ENCODE measurements at regions not wholly inside any gene's neighbourhood (a gene's known extent, or its start where the extent isn't known, plus 50 kb on each side); places are given as distances from the start of the nearest gene placed in this dataset.

DNA sequence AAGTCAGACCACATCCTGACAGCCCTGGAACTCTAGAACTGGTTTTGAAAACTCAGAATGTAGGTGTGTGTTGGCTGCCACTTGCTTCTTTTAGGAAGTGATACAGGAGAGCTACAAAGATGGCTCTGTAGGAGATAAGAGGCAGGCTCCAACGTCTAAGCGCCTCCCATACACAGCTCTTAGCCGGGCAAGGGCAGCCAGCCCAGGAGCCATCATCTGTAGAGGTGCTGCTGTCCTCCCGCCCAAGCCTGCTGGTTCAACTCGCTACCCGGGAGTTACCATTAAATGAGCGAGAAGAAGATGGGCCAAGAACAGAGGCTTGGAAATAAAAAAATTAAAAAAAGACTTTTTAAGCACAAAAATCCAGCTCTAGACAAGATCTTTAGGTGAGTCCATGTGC, 61.2 kb upstream of the DIO3 start:
- no peak for DNase-seq

DNA sequence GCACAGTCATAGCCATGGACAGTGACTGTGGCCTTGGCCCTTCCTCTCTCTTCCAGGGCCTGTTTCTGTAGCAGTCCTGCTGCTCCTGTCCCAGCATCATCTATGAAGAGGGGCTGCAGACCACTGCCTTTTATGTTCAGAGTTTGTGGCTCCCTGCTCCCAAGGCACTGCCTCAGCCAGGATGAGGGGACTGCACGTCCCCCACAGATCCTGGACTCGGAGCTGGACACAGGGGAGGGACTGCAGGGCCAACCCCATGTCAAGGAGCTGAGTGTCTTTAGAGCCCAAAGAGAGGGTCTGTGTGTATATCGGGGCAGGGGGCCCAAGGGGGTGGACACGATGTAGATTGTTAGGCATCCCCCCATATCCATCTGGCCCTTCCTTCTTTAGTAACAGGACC, 60.6 kb upstream of the DIO3 start:
- DNase-seq, result no peak

DNA sequence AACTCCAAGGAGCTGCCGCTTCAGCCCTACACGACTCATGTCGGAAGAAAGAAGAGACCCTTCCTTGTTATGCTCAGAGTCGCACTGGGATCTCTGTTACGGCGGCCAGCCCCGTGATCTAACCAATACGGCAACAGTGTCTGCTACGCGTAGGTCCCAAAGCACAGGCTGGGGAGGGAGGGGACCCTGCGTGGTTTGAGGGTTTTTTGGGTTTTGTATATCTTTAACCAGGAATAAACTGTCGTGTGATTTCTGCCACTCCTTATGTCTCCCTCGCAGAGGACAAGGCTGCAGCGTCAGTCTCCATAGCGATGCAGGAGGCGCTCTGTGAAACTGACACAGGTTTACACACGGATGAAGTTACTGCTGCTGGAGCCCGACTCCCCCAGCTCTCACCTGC, 60.0 kb upstream of the DIO3 start:
- no peak for DNase-seq

DNA sequence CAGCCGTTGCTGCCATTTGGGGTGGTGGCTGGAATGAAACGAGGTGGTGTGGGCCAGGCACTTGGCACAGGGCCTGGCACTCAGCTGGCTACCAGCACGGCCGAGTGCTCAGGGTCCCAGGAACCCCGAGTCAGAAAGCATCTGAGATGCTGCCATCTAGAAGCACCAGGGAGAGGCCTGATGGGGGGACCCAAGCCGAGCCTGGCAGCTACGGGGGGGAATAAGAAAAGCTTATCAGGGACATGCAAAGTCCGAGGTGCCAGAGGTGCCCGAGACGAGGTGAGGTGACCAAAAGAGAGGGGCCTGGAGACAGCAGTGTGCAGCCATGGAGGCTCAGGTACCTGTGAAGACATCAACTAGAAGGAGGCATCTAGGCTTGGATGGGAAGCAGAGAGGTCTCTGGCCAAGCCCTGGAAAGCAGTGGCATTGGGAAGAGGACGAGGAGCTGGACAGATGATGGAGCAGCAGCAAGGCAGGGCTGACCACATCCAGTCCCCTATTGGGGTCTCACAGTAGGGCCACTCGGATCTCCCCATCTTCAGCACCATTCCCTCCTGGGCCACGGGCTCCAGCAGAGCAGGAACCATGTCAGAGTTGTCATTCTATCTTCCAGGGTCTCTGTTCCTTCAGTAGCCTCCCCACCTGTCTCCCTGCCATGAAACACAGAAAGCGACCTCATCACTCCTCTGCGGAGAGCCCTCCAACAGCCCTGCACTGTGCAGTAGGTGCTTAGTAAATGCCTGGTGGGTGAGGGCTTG, 59.3 kb upstream of the DIO3 start:
- no peak for DNase-seq

DNA sequence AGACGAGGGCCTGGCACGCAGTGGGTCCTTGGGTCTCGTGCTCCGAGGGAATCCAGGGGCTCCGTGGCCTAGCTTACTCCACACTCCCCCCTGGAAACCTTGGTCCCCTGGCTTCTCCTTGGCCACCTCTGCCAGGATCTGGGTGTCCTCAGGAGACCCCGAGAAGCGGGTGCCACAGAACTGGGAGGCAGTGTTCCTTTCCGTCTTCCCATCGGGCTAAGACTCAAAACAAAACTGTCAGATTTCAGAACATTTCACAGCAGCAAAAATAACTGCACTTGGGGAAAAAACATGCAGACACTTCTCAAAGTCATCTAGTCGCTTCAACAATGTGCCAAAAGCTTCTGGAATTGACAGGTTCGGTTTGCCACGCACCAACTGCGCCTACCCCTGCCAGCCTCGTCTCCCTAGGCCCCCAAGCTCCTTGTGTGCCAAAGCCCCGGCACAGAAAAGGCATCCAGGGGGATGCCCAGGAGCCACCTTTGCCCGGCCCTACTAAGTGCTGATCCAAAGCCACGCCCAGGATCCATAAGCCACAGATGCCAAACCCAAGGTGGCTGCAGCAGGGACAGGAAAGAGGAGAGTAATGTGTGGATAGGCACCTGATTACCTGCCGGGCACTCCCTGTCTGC, 58.4 kb upstream of the DIO3 start:
- no peak for DNase-seq

DNA sequence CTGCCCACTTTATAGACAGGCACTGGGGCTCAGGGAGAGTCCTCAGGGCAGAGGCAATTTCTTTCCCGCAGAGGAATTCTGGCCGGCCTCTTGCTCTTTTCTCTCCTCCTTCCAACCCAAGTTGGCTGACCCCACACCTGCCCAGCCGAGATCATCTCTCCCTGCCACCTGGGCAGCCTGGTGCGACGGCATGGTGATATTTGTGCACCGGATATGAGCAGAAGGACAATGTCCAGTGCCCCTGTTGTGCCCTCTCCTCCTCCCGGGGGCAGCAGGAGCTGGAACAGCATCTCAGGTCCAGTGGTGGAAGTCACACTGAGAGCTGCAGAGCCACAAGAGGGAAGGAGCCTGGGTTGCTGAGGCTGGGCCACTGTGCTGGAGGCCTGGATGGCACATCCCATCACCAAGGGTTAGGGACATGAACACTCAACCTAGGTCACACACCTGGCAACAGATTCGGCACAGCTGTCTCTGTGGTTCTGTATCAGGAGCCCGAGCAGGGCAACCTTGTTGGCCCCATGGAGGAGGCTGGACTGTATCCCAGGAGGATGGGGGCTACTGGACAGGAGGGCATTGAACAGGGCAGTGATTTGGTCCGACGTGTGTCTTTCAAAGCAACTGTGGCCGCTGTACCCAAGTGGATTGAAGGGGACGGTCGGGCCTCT, 57.7 kb upstream of the DIO3 start:
- no peak for DNase-seq

DNA sequence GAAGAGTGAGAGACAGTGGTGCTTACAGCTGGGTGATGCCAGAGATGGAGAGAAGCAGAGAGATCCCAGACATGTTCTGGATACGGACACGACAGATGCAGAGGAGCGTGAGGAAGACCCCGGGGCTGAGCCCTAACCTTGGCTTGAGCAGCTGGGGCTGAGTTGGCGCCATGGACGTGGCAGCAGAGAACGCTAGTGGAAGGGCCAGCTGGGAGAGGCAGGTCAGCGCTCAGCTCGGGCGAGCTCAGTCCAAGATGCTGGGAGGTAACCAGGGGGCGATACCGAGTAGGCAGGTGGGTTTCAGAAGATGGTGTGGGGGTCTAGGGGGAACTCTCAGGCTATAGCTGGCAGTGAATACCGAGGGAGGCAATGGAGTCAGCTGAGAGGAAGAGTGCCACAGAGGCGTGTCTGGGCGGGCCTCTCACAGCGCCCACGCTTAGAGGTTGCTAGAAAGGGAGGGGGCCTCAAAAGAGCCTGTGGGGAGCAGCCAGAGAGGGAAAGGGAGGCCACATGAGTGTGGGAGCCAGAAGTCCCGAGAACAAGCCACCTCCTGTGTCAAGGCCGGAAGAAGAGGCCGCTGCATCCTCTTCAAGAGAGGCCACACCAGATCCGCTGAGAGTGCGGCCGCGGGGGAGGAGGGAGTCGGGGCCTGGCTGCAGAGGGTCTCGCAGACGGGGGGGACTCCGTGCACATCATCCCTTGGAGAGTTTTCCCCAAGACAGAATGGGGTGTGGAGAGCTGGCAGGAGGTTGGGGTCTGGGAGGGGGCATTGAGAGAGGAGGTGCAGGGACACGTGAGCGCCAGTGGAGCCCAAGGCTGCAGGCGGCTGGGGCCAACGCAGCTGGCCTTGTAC, 57.0 kb upstream of the DIO3 start:
- DNase-seq, result no peak

DNA sequence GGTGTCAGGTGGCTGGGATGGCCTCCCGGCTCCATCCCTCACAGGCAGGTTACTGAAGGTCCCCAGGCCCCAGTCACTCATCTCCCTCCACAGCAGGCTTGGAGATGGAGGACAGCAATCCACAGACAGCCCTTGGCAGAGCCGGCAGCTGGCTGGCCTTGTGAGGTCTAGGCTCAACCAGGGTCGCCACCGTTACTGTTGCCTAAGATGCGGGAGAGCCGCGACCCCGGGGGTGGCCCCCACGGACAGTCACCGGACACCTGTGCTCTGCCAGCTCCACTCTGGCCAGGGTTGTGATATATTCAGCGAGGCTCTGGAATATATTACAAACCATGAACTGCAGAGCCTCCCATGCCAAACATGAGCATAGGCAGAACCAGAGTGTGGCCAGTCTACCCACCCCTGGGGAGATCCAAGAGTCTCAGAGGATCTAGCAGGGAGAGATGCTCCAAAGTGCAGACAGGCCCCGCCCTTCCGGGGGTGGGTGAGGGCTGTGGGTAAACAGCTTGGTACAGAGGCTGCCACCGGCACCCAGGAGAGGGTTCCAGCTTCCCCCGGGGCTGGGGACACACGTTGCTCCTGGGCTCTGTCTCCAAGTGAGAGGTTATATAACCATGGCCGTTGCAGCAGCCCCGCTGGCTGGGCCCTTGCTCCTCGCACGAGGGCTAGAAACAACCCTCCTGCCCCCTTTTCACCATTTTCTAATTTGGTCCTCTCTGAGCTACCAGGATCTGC, 55.9 kb upstream of the DIO3 start:
- DNase-seq, result no peak

DNA sequence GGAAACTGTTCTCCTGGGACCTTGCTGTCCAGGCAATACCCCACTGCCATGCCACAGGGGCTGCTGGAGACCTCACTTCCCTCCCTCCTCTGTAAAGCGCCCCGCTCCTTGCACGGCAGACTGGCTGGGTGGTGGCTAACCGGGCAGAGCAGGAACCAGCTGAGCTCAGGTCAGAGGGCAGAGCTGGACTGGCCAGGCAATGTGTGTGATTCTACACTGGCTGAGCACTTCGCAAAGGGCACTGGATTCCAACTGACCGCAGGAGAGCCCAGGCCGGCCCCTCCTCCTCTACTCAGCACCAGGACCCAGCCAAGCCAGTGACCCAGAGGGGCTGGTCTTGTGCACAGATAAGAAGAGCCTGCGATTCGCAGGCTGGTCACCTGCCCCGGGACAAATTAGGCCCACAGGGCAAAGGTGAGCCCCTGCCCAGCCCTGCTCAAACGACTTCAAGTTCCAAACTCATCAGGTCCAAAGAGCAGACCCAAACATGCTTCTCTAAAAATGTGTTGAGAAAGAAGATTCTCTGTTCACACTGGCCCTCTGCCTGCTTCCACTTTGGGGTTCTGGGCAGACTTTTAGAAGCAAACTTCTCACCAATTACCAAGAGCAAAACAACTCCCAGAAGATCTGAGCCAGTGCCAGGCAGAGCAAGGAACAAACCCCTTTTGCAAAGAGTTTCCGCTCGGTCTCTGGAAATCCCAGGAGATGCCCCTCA, 54.9 kb upstream of the DIO3 start:
- no peak for DNase-seq

DNA sequence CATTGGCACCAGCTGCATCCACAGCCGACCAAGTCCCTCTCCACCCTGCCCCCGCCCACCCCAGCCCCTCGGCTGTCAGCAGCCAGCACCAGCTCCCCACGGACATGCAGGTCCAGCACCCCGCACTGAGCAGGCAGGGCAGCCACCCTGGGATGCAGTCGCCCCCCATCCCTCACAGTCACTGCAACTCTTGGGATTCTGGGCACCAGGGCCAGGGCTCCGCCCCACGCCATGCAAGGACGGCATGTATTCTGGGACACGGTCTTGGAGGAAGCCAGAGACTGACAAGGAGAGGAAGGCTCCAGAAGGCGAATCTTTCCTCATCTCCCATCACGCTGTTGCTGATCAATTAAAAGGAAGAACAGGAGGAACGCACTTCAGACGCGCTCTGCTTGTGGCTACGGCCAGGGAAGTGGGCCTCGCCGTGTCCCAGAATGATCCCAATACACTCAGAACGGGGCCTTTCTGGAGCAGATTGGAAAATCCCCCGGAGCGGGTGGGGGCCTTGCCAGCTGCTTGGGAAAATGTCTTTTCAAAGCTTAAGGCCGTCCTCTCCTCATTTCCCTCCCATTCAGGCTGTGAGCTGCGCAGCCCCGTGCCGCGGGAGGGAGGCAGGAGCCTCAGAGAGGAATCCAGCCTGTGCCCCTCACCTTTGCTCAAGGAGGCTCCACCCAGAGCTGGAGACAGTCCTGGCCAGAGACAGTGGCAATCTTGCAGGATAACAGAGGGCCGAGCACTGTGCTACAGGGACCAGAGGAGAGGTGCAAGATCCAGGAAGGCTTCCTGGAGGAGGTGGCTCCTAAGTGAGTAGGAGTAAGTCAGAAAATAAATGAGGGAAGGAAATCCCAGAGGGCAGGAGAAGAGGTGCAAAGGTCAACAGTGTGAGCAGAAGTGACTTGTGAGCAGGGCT, 54.1 kb upstream of the DIO3 start:
- no peak for DNase-seq

DNA sequence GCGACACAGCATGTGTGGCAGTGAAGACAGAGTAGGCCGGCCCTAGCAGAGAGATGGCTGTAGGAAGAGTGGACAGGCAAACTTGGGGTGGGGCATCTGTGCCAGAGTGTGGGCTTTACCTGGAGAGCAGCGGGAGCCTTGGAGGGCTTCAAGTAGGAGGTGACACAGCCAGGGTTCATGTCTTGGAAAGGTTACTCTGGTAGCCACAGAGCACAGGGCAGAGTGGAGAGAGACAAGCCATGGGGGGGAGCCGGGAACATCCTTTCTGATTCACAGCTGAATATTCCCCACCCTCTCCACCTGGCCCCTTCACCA, 53.5 kb upstream of the DIO3 start:
- DNase-seq, result no peak

DNA sequence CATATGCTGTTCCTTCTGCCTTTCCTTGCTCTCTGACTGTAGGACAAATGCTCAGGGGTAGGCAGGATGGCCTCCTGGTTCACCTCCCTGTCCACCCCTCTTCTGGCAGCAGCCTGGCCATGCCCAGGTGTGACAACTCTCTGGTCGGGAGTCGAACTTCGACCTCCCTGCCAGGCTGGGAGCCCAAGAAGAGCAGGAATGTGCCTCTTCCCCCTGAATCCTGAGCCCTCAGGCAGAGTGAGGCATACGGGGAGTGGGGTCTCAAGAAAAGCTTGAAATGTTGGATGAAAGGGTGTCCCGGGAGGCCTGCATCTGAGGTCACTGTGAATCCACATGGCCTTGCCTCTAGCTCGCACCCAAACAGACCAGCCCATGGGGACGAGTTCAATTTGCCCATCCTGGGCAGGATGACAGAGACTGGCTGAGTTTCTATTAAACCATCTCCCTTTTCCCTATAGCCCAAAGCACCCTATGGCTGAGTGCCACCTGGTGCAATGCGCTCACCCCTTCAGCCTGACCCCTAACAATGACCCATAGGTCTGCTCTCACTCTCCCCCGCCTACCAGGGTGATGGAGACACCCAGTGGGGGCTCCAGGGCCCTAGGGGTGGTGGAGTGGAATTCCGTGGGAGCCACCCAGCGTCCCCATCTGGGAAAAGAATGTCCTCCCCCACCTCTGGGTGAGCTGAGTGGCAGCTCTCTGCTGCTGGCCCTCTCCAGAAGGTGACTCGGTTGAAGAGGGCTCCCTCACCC, 52.9 kb upstream of the DIO3 start:
- no peak for DNase-seq

DNA sequence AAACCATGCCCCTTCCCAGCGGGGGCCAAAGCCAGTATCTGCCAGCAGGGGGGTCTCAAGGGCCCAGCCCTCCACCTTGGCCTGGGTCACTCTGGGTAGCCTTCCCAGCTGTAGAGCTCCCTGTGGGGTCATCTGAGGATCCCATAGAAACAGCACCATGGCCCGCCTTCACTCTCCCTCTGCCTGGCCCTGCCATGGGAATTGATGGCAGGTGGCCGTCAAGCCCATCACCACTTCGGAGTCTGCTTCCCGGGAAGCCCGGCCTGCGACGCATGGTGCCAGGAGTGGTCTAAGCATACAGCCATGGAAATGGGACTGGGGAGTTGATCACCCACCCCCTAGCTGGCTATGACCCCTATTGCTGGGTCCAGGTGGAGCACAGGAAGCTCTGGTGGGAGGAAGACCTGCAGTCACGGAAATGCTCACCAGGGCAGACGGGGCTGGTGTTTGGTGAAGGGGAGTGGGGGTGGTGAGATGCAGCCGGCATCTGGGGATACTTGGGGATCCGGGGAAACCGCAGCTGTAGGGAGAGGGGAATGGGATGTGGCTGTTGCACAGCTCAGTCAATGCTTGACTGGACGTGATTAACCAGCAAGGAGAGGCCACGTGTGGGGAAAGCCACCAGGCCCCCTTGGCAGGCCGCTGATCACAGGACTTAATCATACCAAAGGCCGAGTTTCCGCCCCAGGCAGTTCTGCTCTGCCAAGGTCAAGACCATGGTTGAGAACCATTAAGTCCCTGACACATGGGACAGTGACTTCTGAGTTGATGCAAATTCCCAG, 52.2 kb upstream of the DIO3 start:
- DNase-seq, result no peak

DNA sequence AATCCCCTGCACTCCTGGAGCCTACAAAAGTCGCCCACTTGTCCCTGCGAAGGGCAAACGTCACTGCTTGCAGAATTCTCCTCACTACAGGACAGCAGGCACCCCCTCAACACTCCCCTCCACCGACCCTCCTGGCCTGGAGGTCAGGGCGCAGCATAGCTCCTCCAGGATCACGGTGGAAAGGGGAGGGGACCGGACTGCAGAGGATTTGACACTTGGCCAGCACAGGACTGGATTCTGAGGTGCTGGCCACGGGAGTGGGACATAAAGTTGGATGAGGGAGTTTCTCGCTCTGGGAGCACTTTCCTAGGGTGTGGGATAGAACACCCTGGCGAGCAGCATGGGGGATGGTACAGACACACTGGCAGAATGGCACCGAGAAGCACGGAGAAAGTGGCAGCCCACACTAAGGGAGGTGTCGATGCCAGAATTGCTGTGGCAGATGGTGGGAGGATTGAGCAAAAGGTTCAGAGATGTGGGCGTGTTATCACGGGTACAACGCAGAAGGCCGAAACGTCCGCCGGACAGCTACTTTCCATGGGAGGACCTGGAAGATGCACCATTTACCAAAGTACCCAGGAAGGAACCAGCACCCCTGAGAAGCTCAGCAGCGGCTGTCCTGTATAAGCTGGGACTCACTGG, 51.4 kb upstream of the DIO3 start:
- no peak for DNase-seq

DNA sequence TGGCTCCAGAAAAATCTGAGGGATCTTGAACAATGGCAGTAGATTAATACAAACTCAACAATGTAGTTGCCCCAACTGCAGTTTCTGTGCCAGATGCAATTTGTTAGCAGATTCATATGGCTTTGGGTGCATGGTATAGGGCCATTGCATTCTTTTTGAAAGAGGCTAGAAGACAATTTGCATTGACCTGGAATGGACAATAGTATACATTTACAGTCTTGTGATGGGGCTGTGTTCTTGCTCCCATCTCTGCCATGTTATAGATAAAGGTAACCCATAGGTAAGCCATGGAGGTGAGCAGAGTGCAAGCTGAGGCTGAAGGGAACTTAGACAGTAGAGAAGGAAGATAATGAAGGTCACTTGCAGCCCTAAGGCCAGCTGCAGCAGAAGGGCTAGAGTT, 50.1 kb upstream of the DIO3 start:
- DNase-seq, result no peak
